Loucy (cell line): ENCODE measurements at regions not wholly inside any gene's neighbourhood (a gene's known extent, or its start where the extent isn't known, plus 50 kb on each side); places are given as distances from the start of the nearest gene placed in this dataset.
A peak's percentile ranks its signal among the peaks of the same experiment; 100 is the strongest.

Experiments
- H2AFZ ChIP-seq: fragments of 200-600 bp; sonication (generic); 2 replicates; pipeline ENCODE4 v1.6.0; 2016; ENCODE audit warnings: antibody characterized with exemption, mild to moderate bottlenecking, low read length, moderate library complexity
- H3F3A ChIP-seq: fragments of 200-600 bp; 2 replicates; pipeline ENCODE4 v1.6.0; 2016; ENCODE audit warnings: antibody characterized with exemption, low read depth, mild to moderate bottlenecking
- H3K27me3 ChIP-seq: fragments of 200-600 bp; sonication (generic); 2 replicates; pipeline ENCODE4 v1.6.1; 2014; ENCODE audit warnings: low read length, mild to moderate bottlenecking; ENCODE audit not compliant: insufficient read depth, poor library complexity, severe bottlenecking
- H3K36me3 ChIP-seq: fragments of 200-600 bp; sonication (generic); 2 replicates; pipeline ENCODE4 v1.6.1; 2016; ENCODE audit warnings: low read length; ENCODE audit not compliant: insufficient read depth
- H3K4me1 ChIP-seq: fragments of 200-600 bp; sonication (generic); 2 replicates; pipeline ENCODE4 v1.5.1; 2014; ENCODE audit warnings: low read length, mild to moderate bottlenecking; ENCODE audit not compliant: insufficient read depth, poor library complexity, severe bottlenecking
- H3K4me2 ChIP-seq: fragments of 200-600 bp; sonication (generic); 2 replicates; pipeline ENCODE4 v1.6.0; 2014; ENCODE audit warnings: antibody characterized with exemption, low read length, low read depth, mild to moderate bottlenecking; ENCODE audit not compliant: poor library complexity, severe bottlenecking
- H3K4me3 ChIP-seq: fragments of 200-600 bp; sonication (generic); 2 replicates; pipeline ENCODE4 v1.5.1; 2014; ENCODE audit warnings: low read length, mild to moderate bottlenecking, mixed read lengths; ENCODE audit not compliant: poor library complexity, severe bottlenecking
- H3K79me2 ChIP-seq: fragments of 200-600 bp; sonication (generic); 2 replicates; pipeline ENCODE4 v1.6.1; 2014; ENCODE audit warnings: low read length; ENCODE audit not compliant: insufficient read depth
- H3K9ac ChIP-seq: fragments of 200-600 bp; sonication (generic); 2 replicates; pipeline ENCODE4 v1.6.0; 2014; ENCODE audit warnings: mild to moderate bottlenecking, low read depth, low read length, moderate library complexity; ENCODE audit not compliant: poor library complexity, severe bottlenecking
- H3K9me2 ChIP-seq: fragments of 200-600 bp; sonication (generic); replicated peaks from 2 replicates; pipeline ENCODE4 v1.6.1; 2016; ENCODE audit warnings: low read depth, low read length, mixed read lengths
- H3K9me3 ChIP-seq: fragments of 200-600 bp; sonication (generic); 2 replicates; pipeline ENCODE4 v1.6.1; 2014; ENCODE audit warnings: mild to moderate bottlenecking, antibody characterized with exemption, low read length, low read depth; ENCODE audit not compliant: insufficient read depth
- H4K20me1 ChIP-seq: fragments of 200-600 bp; sonication (generic); 2 replicates; pipeline ENCODE4 v1.6.0; 2014; ENCODE audit warnings: antibody characterized with exemption, low read length, mild to moderate bottlenecking; ENCODE audit not compliant: insufficient read depth, poor library complexity, severe bottlenecking
- EZH2phosphoT487 ChIP-seq: fragments of 200-600 bp; IDR thresholded peaks from 2 replicates; pipeline ENCODE4 v1.6.1; 2018; ENCODE audit warnings: antibody characterized with exemption, mild to moderate bottlenecking, moderate library complexity, borderline replicate concordance
- TF ChIP-seq, protein P1 (sequence below): fragments of 200-600 bp; sonication (generic); conservative IDR thresholded peaks from 2 replicates; pipeline ENCODE4 v1.5.1; 2014; ENCODE audit warnings: mild to moderate bottlenecking, antibody characterized with exemption, low read length

DNA sequence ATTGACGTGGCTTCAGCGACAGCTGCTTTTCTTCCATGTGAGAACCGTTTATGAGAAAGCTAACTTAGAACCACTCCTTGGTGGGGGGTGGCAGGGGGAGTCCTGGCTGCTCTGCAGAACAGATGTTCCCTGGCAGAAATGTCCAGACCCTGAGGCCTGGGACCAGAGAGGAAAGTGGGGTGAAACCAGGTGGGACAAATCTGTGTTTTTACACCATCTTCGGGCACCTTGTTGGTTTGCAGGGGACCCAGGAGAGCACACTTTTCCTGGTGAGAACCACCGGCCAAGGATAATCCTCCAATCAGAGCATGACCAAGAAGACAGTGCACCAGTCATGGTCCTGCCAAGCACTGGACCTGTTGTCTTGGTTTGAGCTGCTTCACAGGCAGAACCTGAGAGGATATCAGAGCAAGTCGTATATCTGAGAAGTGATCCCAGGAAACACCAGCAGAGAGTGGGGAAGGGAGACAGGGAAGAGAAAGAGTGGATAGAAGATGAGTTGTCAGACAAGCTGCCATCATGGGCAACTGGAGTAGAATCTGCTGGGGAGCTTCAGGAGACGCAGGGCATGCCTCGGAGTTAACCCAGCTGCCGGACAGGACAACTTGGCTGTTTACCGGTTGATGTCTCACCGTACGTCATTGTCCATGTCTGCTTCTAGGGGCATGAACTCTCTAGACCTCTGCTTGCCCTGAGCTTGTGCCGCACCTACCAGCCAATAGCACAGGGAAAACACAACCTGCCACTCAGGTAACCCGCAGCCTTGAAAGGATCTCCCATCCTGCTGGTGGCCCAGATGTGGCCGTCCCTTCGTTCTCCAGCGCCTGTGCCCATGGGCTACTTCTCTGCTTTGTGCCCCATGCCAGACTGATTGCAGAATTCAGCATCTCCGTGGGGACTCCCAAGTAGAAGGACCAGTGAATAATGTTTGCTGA lies 178.4 kb upstream of the MVB12B start:
- H3K9me2 ChIP-seq, result no peaks in the 10 kb centered on the region
- H3K9me3 ChIP-seq, result no peaks in the 10 kb centered on the region
- H4K20me1 ChIP-seq, result no peaks in the 10 kb centered on the region
- TF ChIP-seq, protein P1, sequence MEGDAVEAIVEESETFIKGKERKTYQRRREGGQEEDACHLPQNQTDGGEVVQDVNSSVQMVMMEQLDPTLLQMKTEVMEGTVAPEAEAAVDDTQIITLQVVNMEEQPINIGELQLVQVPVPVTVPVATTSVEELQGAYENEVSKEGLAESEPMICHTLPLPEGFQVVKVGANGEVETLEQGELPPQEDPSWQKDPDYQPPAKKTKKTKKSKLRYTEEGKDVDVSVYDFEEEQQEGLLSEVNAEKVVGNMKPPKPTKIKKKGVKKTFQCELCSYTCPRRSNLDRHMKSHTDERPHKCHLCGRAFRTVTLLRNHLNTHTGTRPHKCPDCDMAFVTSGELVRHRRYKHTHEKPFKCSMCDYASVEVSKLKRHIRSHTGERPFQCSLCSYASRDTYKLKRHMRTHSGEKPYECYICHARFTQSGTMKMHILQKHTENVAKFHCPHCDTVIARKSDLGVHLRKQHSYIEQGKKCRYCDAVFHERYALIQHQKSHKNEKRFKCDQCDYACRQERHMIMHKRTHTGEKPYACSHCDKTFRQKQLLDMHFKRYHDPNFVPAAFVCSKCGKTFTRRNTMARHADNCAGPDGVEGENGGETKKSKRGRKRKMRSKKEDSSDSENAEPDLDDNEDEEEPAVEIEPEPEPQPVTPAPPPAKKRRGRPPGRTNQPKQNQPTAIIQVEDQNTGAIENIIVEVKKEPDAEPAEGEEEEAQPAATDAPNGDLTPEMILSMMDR, result no peak
- TF ChIP-seq EZH2phosphoT487, result no peak
- no peaks in the 10 kb centered on the region for H3K27me3 ChIP-seq
- no peaks in the 10 kb centered on the region for H3K79me2 ChIP-seq
- H3K9ac ChIP-seq, result no peak overlapping the region
- H3K4me3 ChIP-seq, result no peak overlapping the region
- H3F3A ChIP-seq, result 0 out of 2 replicates have a peak, but pooled peaks cover 7% of the 10 kb centered on the region
- no peaks in the 10 kb centered on the region for H3K36me3 ChIP-seq
- no peak overlapping the region for H2AFZ ChIP-seq
- peak overlapping the region; percentile 75 for H3K4me2 ChIP-seq
- H3K4me1 ChIP-seq, result peaks cover 48% of the 10 kb centered on the region

DNA sequence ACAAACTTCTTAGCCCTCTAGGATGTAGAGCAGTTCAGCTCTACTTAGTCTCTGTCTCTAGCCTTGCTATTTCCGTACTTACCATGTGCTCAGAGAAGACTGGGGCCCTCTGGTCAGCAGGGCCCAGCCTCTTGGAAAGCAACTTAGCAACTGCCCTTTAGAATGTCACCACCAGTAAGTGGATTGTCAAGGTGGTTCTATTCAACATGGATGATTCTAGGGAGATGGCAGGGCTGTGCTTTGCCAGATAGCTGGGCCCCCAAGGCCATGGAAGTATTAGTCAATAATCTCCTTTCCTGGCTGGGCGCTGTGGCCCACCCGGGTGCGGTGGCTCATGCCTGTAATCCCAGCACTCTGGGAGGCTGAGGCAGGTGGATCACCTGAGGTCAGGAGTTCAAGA lies 177.6 kb upstream of the MVB12B start:
- Histone ChIP-seq H3K9ac (no peak overlapping the region), H3K9me3 (no peaks in the 10 kb centered on the region), H3K79me2 (no peaks in the 10 kb centered on the region), H2AFZ (no peak overlapping the region), H3K4me2 (no peak overlapping the region), H3K4me3 (no peak overlapping the region), H3K27me3 (no peaks in the 10 kb centered on the region), H4K20me1 (no peaks in the 10 kb centered on the region), H3K36me3 (no peaks in the 10 kb centered on the region), H3F3A (0 out of 2 replicates have a peak, but pooled peaks cover 7% of the 10 kb centered on the region), H3K4me1 (peaks cover 48% of the 10 kb centered on the region), H3K9me2 (no peaks in the 10 kb centered on the region)
- TF ChIP-seq, protein P1, result no peak
- TF ChIP-seq EZH2phosphoT487, result no peak

DNA sequence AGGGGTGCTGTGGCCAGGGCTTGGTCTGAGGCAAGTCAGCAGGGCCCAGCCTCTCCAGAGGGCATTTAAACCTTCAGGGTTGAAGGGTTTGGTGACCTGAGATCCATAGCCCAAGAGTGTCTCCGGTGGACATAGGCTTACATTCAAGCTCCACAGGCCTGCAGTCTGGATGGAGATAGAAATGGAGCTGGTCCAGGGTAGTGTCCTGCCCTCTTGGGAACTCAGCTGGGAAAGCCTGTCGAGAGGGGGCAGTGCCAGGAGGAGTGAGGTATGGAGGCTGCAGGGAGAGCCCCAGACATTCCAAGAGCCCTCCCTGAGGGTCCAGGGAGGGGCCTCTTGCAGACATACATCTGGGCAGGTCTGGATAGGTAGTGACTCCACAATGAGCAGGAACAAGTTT lies 177.0 kb upstream of the MVB12B start:
- no peak overlapping the region for H3K4me2 ChIP-seq
- no peaks in the 10 kb centered on the region for H3K9me3 ChIP-seq
- no peaks in the 10 kb centered on the region for H3K36me3 ChIP-seq
- TF ChIP-seq, protein P1, result no peak; the same call in 1 of the 2 replicates
- no peak for TF ChIP-seq EZH2phosphoT487
- 0 out of 2 replicates have a peak, but pooled peaks cover 7% of the 10 kb centered on the region for H3F3A ChIP-seq
- no peak overlapping the region for H3K4me3 ChIP-seq
- H4K20me1 ChIP-seq, result no peaks in the 10 kb centered on the region
- no peak overlapping the region for H2AFZ ChIP-seq
- no peaks in the 10 kb centered on the region for H3K9me2 ChIP-seq
- no peak overlapping the region for H3K9ac ChIP-seq
- H3K27me3 ChIP-seq, result no peaks in the 10 kb centered on the region
- H3K4me1 ChIP-seq, result peaks cover 41% of the 10 kb centered on the region
- no peaks in the 10 kb centered on the region for H3K79me2 ChIP-seq
